Cardiac muscle cell (in vitro differentiated cells and primary cell): ENCODE measurements at regions not wholly inside any gene's neighbourhood (a gene's known extent, or its start where the extent isn't known, plus 50 kb on each side); places are given as distances from the start of the nearest gene placed in this dataset.
A peak's percentile ranks its signal among the peaks of the same experiment; 100 is the strongest.

Experiments
- DNase-seq, 2 donors: peaks; one replicate each; pipeline versions ENCODE4 v3.0.0 to v3.0.0-alpha.2; 2010 to 2017; ENCODE audit warnings: low read depth in 1 of 2, low spot score in 1 of 2
- H3K27ac ChIP-seq: fragments of 200-600 bp; sonication (generic); 2 replicates; pipeline ENCODE4 v1.5.1; 2016
- H3K27me3 ChIP-seq: fragments of 200-600 bp; sonication (generic); 2 replicates; pipeline ENCODE4 v1.6.0; 2016; ENCODE audit warnings: control low read depth
- H3K36me3 ChIP-seq: fragments of 200-600 bp; sonication (generic); 2 replicates; pipeline ENCODE4 v1.5.1; 2016; ENCODE audit warnings: control low read depth
- H3K4me1 ChIP-seq: fragments of 200-600 bp; sonication (generic); 2 replicates; pipeline ENCODE4 v1.8.1; 2017; ENCODE audit warnings: low read depth, mild to moderate bottlenecking, mixed run types
- H3K4me3 ChIP-seq: fragments of 200-600 bp; sonication (generic); 2 replicates; pipeline ENCODE4 v1.5.1; 2016; ENCODE audit warnings: mild to moderate bottlenecking
- H3K9me3 ChIP-seq: fragments of 200-600 bp; sonication (generic); 2 replicates; pipeline ENCODE4 v1.5.1; 2017; ENCODE audit warnings: low read depth, mild to moderate bottlenecking, control low read depth
- TF ChIP-seq, protein P1 (sequence below): IDR thresholded peaks from 2 replicates; pipeline ENCODE4 v1.5.1; 2012; ENCODE audit warnings: low read depth, mild to moderate bottlenecking, low read length

DNA sequence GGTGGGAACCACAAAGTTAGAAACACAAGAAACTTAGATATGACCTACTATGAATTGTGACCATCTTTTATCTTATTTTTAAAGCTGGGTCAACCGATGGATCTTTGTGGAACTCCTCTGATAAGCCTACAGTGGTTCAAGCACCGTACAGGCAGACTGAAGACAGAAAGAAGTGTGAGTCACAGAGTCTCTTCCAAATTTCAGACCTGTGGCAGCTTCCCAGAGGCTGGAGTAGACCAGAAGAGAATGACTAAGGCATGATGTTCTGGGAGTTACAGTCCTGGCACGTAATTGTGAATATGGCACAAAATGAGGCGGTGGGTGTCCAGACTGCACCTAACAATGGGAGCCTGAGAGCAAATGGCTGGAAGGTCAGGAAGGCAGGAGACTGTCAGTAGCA, 70.0 kb downstream of the LMO4 start:
- TF ChIP-seq, protein P1, sequence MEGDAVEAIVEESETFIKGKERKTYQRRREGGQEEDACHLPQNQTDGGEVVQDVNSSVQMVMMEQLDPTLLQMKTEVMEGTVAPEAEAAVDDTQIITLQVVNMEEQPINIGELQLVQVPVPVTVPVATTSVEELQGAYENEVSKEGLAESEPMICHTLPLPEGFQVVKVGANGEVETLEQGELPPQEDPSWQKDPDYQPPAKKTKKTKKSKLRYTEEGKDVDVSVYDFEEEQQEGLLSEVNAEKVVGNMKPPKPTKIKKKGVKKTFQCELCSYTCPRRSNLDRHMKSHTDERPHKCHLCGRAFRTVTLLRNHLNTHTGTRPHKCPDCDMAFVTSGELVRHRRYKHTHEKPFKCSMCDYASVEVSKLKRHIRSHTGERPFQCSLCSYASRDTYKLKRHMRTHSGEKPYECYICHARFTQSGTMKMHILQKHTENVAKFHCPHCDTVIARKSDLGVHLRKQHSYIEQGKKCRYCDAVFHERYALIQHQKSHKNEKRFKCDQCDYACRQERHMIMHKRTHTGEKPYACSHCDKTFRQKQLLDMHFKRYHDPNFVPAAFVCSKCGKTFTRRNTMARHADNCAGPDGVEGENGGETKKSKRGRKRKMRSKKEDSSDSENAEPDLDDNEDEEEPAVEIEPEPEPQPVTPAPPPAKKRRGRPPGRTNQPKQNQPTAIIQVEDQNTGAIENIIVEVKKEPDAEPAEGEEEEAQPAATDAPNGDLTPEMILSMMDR: no peak
- Histone ChIP-seq H3K4me3 (no peak overlapping the region), H3K27me3 (no peaks in the 10 kb centered on the region), H3K36me3 (no peaks in the 10 kb centered on the region), H3K4me1 (peaks cover 1% of the 10 kb centered on the region), H3K27ac (no peak overlapping the region), H3K9me3 (no peaks in the 10 kb centered on the region)
- DNase-seq: peak in 1 of 2 donors; percentile 38

DNA sequence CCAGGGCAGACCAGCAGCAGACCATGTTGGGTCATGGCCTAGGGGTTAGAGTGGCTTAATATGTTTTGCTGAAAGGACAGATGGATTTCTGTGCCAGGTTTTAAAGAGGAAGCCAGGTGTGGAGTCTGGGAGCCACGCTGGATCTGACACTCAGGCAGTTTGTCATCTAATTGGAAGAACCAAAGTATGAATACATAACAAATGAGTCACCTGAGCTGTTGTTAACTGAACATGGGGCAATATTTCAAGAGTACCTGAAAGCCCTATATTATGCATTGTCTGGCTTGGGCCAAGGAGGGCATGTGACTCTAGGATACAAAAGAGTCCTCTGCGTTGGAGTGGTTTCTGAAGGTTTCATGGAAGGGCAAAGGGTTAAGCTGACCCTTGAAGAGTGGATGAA, 70.6 kb downstream of the LMO4 start:
- no peak overlapping the region for H3K27ac ChIP-seq
- DNase-seq: no peak

DNA sequence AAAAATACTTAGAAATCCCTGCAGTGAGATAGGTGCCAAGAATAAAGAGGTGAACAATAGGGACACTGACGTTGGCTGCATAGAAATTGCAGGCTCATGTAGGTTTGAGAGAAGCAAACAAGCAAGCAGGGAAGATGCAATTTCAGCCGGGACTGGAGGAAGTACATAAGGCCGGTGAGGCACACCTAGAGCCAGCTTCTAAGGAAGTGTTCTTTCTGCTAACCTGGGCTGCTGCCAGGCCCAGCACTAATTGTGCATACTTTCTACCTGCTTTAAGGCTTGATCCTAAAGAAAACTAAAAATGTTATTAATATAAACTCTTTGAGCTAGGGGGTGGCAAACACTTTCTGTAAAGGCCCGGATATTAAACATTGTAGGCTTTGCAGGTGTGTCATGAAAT, 71.0 kb downstream of the LMO4 start:
- Histone ChIP-seq H3K27ac (no peak overlapping the region), H3K4me1 (no peaks in the 10 kb centered on the region)

More for the DNA sequence above, 70.6 kb downstream of the LMO4 start:
- Histone ChIP-seq H3K36me3 (no peaks in the 10 kb centered on the region), H3K9me3 (no peaks in the 10 kb centered on the region), H3K27me3 (no peaks in the 10 kb centered on the region), H3K4me1 (no peaks in the 10 kb centered on the region), H3K4me3 (no peak overlapping the region)
- TF ChIP-seq, protein P1: no peak

DNA sequence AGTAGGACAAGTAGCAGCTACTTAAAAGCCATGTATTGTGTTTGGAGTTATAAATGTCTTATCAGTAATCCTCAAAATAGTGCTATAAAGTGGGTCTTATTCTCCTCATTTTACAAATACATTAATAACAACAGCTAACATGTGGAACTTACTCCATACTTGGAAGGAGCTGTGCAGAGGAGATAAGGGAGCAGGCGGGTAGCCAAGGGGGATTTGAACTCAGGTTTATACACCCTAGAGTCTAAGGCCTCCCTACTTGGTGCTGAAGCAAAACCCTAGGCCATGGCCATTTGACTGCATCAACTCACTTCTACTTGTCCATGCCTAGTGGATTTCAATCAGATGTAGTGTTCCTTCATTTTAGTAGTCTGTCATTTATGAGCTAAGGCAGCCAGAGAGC, 72.1 kb downstream of the LMO4 start:
- H3K4me3 ChIP-seq: no peak overlapping the region
- DNase-seq: no peak
- TF ChIP-seq, protein P1: no peak

More for the DNA sequence above, 71.0 kb downstream of the LMO4 start:
- no peaks in the 10 kb centered on the region for H3K27me3 ChIP-seq
- DNase-seq: no peak
- H3K36me3 ChIP-seq: no peaks in the 10 kb centered on the region
- no peak overlapping the region for H3K4me3 ChIP-seq
- TF ChIP-seq, protein P1: no peak
- no peaks in the 10 kb centered on the region for H3K9me3 ChIP-seq

DNA sequence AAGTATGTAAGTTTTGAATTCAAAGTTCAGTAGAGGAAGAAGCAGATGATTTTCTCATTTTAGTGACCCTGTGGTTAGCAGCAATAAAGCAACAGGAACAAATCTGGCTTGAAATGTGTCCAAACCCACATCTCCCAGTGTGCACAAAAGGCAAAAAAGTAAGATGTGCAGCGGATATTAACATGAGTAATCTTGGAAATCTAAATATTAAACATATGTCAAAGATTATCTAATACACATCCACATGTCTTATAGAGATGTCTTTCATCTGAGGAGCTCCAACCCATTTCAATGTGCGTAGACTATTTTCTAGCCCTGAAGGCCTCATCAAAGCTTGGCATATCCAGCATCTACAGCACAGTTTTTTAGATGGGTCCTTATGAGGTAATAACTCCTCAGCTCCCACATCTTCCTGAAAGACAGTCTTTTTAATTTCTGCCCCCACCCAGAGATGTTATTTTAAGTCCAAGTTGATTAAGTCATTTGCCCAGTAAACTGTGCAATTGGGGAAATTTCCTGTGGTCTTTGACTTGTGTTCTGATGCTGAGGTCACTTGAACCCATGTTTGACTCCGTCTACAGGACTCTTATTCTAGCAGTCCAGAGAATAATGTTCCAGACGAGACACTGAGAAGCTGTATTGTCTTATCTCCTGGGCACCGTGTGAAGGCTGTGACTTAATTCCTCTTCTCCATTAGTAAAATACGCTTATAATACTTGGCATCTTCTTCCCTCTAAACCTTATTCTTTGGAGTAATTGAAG, 73.7 kb downstream of the LMO4 start:
- peak in 1 of 2 donors; percentile 47 for DNase-seq
- no peaks in the 10 kb centered on the region for H3K9me3 ChIP-seq
- H3K4me3 ChIP-seq: no peak overlapping the region
- no peaks in the 10 kb centered on the region for H3K27me3 ChIP-seq
- H3K27ac ChIP-seq: no peak overlapping the region
- H3K4me1 ChIP-seq: no peaks in the 10 kb centered on the region
- TF ChIP-seq, protein P1: no peak
- no peaks in the 10 kb centered on the region for H3K36me3 ChIP-seq

More for the DNA sequence above, 72.1 kb downstream of the LMO4 start:
- Histone ChIP-seq H3K9me3 (no peaks in the 10 kb centered on the region), H3K27ac (no peak overlapping the region), H3K27me3 (no peaks in the 10 kb centered on the region), H3K36me3 (no peaks in the 10 kb centered on the region), H3K4me1 (no peaks in the 10 kb centered on the region)
